PC-9 (cell line): ENCODE measurements at regions not wholly inside any gene's neighbourhood (a gene's known extent, or its start where the extent isn't known, plus 50 kb on each side); places are given as distances from the start of the nearest gene placed in this dataset.

Experiments used
- BruUV-seq: library from RNA; stranded (reverse); fragments of 400-500 nt; replicated peaks from 2 replicates; lab custom pipeline; 2021; lab: Mats Ljungman, UMichigan
- CTCF ChIA-PET: fragments of 300-600 bp; sonication (Branson Sonifier 250); formaldehyde crosslinking; loops from one replicate; lab custom pipeline; 2022; ENCODE audit warnings: antibody characterized with exemption; lab: Charles Lee
- POLR2A ChIA-PET: fragments of 300-600 bp; sonication (Branson Sonifier 250); formaldehyde crosslinking; loops from one replicate; lab custom pipeline; 2022; ENCODE audit warnings: antibody characterized with exemption; ENCODE audit not compliant: unreplicated experiment; lab: Charles Lee
- DNase-seq, 2 experiments: peaks; one replicate each; pipeline versions ENCODE4 v3.0.0 to v3.0.0-alpha.2; 2015 to 2022; ENCODE audit warnings: mixed read lengths in 1 of 2
- H2AFZ ChIP-seq: fragments of 200-600 bp; sonication (generic); 2 replicates; pipeline ENCODE4 v1.8.1; 2017; ENCODE audit warnings: antibody characterized with exemption
- H3F3A ChIP-seq: fragments of 200-600 bp; sonication (generic); 2 replicates; pipeline ENCODE4 v1.8.1; 2017; ENCODE audit warnings: antibody characterized with exemption, mild to moderate bottlenecking, low read depth; ENCODE audit not compliant: insufficient read depth
- H3K27ac ChIP-seq: fragments of 200-600 bp; sonication (generic); 2 replicates; pipeline ENCODE4 v1.6.1; 2016; ENCODE audit warnings: mixed run types
- H3K27me3 ChIP-seq: fragments of 200-600 bp; sonication (generic); 2 replicates; pipeline ENCODE4 v1.6.1; 2016; ENCODE audit warnings: low read depth, mixed run types; ENCODE audit not compliant: insufficient read depth
- H3K36me3 ChIP-seq: fragments of 200-600 bp; sonication (generic); 2 replicates; pipeline ENCODE4 v1.6.1; 2016; ENCODE audit warnings: low read depth, mixed run types
- H3K4me1 ChIP-seq: fragments of 200-600 bp; sonication (generic); replicated peaks from 2 replicates; pipeline ENCODE4 v1.6.1; 2016; ENCODE audit warnings: mixed run types; ENCODE audit not compliant: insufficient read depth
- H3K4me2 ChIP-seq: fragments of 200-600 bp; sonication (generic); 2 replicates; pipeline ENCODE4 v1.6.1; 2017; ENCODE audit warnings: mixed run types
- H3K4me3 ChIP-seq: fragments of 200-600 bp; sonication (generic); 2 replicates; pipeline ENCODE4 v1.6.1; 2016; ENCODE audit warnings: mixed run types
- H3K79me2 ChIP-seq: fragments of 200-600 bp; sonication (generic); 2 replicates; pipeline ENCODE4 v1.6.1; 2017; ENCODE audit warnings: low read depth, mixed run types
- H3K9me2 ChIP-seq: fragments of 200-600 bp; sonication (generic); 2 replicates; pipeline ENCODE4 v1.8.1; 2017; ENCODE audit warnings: mild to moderate bottlenecking; ENCODE audit not compliant: insufficient read depth
- H3K9me3 ChIP-seq: fragments of 200-600 bp; sonication (generic); 2 replicates; pipeline ENCODE4 v1.8.1; 2016; ENCODE audit warnings: low read depth; ENCODE audit not compliant: insufficient read depth
- H4K20me1 ChIP-seq: fragments of 200-600 bp; sonication (generic); 2 replicates; pipeline ENCODE4 v1.8.1; 2017; ENCODE audit not compliant: insufficient read depth
- CTCF ChIP-seq: fragments of 200-600 bp; sonication (generic); conservative IDR thresholded peaks from 2 replicates; pipeline ENCODE4 v1.6.1; 2017; ENCODE audit warnings: mixed run types, antibody characterized with exemption, mild to moderate bottlenecking, moderate library complexity
- EZH2 ChIP-seq: fragments of 200-600 bp; sonication (generic); IDR thresholded peaks from 2 replicates; pipeline ENCODE4 v1.8.0; 2017; ENCODE audit warnings: antibody characterized with exemption, low read depth
- intact Hi-C: fragments of 100-400 bp; cut with micrococcal nuclease; formaldehyde crosslinking; loops from one replicate; pipeline ENCODE4 v1.10.0; 2022; ENCODE audit not compliant: unreplicated experiment

- no peaks in the 10 kb centered on the region for H3K9me2 ChIP-seq
- CTCF ChIA-PET: no interaction called here
- POLR2A ChIA-PET: no interaction called here
- intact Hi-C loops: no loop called here
- H3K27ac ChIP-seq: no peak overlapping the region
- no peak overlapping the region for H3K4me2 ChIP-seq
- H3K27me3 ChIP-seq: no peaks in the 10 kb centered on the region
- H3F3A ChIP-seq: no peaks in the 10 kb centered on the region
- H3K4me1 ChIP-seq: no peaks in the 10 kb centered on the region
- H3K9me3 ChIP-seq: no peaks in the 10 kb centered on the region
- BruUV-seq: no TSS peak
- no peak overlapping the region; the same call in 1 of the 2 replicates for H2AFZ ChIP-seq
- no peaks in the 10 kb centered on the region for H3K36me3 ChIP-seq
- no peaks in the 10 kb centered on the region for H3K79me2 ChIP-seq
- H3K4me3 ChIP-seq: no peak overlapping the region
- no peak for DNase-seq
- TF ChIP-seq EZH2 (no peak), CTCF (no peak)
- H4K20me1 ChIP-seq: no peaks in the 10 kb centered on the region
These were observed 480.4 kb downstream of the KCNJ3 start for GRCh38 chr2:155178921-155179320.

GRCh38 chr2:155176345-155176744 lies 477.9 kb downstream of the KCNJ3 start:
- POLR2A ChIA-PET: no interaction called here
- no TSS peak for BruUV-seq
- Histone ChIP-seq H3K4me2 (no peak overlapping the region), H3F3A (no peaks in the 10 kb centered on the region), H4K20me1 (no peaks in the 10 kb centered on the region), H3K36me3 (no peaks in the 10 kb centered on the region), H3K79me2 (no peaks in the 10 kb centered on the region), H3K4me3 (no peak overlapping the region), H3K9me2 (no peaks in the 10 kb centered on the region), H2AFZ (no peak overlapping the region), H3K4me1 (no peaks in the 10 kb centered on the region), H3K9me3 (no peaks in the 10 kb centered on the region), H3K27ac (no peak overlapping the region), H3K27me3 (no peaks in the 10 kb centered on the region)
- DNase-seq: no peak
- intact Hi-C loops: no loop called here
- CTCF ChIA-PET: no interaction called here
- TF ChIP-seq EZH2 (no peak), CTCF (no peak)

- ChIA-PET POLR2A (no interaction called here), CTCF (no interaction called here)
- BruUV-seq: no TSS peak
- DNase-seq: no peak
- H3K4me3 ChIP-seq: no peak overlapping the region
- intact Hi-C loops: no loop called here
- H3K4me2 ChIP-seq: no peak overlapping the region
- H3K27ac ChIP-seq: no peak overlapping the region
- no peaks in the 10 kb centered on the region for H3K4me1 ChIP-seq
- no peaks in the 10 kb centered on the region for H4K20me1 ChIP-seq
- H3K9me3 ChIP-seq: no peaks in the 10 kb centered on the region
- H2AFZ ChIP-seq: no peak overlapping the region
- H3F3A ChIP-seq: no peaks in the 10 kb centered on the region
- H3K27me3 ChIP-seq: no peaks in the 10 kb centered on the region
- TF ChIP-seq CTCF: no peak
- TF ChIP-seq EZH2: no peak
- H3K9me2 ChIP-seq: no peaks in the 10 kb centered on the region
- H3K79me2 ChIP-seq: no peaks in the 10 kb centered on the region
- H3K36me3 ChIP-seq: no peaks in the 10 kb centered on the region
These were observed 470.8 kb downstream of the KCNJ3 start for GRCh38 chr2:155169317-155169716.
